HFFc6 (cell line): ENCODE measurements at regions not wholly inside any gene's neighbourhood (a gene's known extent, or its start where the extent isn't known, plus 50 kb on each side); places are given as distances from the start of the nearest gene placed in this dataset.

ENCODE experiments used
- DNase-seq: peaks from one replicate; pipeline ENCODE4 v3.0.0-alpha.2; 2018
- H3K27ac Mint-ChIP-seq: 2 replicates; pipeline ENCODE4 v1.8.0; 2020; ENCODE audit warnings: mild to moderate bottlenecking, mixed read lengths
- H3K27me3 Mint-ChIP-seq: 2 replicates; pipeline ENCODE4 v1.8.0; 2021; ENCODE audit warnings: mild to moderate bottlenecking, moderate library complexity, mixed read lengths; ENCODE audit not compliant: insufficient read depth
- H3K36me3 Mint-ChIP-seq: 2 replicates; pipeline ENCODE4 v1.8.0; 2021; ENCODE audit warnings: low read depth, mixed read lengths
- H3K4me1 Mint-ChIP-seq: 2 replicates; pipeline ENCODE4 v1.8.0; 2020; ENCODE audit warnings: low read depth, mixed read lengths
- H3K4me3 Mint-ChIP-seq: 2 replicates; pipeline ENCODE4 v1.8.0; 2020; ENCODE audit warnings: mild to moderate bottlenecking, moderate library complexity, mixed read lengths
- H3K9me3 Mint-ChIP-seq: 2 replicates; pipeline ENCODE4 v1.8.0; 2020; ENCODE audit warnings: mild to moderate bottlenecking, mixed read lengths
- CTCF ChIP-seq: fragments of 200-600 bp; sonication (generic); IDR thresholded peaks from 2 replicates; pipeline ENCODE4 v1.5.0; 2021; ENCODE audit warnings: antibody characterized with exemption, mild to moderate bottlenecking

- TF ChIP-seq CTCF: no peak
- Mint-ChIP-seq H3K36me3 (no peaks in the 10 kb centered on the region), H3K4me1 (no peaks in the 10 kb centered on the region; the same call in 1 of the 2 replicates), H3K27me3 (no peaks in the 10 kb centered on the region), H3K27ac (no peak overlapping the region), H3K9me3 (peaks cover 15% of the 10 kb centered on the region), H3K4me3 (no peak overlapping the region)
- no peak for DNase-seq
These were observed 151.5 kb downstream of the BTBD3 start for GRCh38 chr20:12069181-12069580.

GRCh38 chr20:12072221-12072953 is 154.7 kb downstream of the BTBD3 start:
- TF ChIP-seq CTCF: no peak
- Mint-ChIP-seq H3K27me3 (no peaks in the 10 kb centered on the region), H3K36me3 (no peaks in the 10 kb centered on the region), H3K27ac (no peak overlapping the region), H3K4me3 (no peak overlapping the region), H3K9me3 (peaks cover 11% of the 10 kb centered on the region; the same call in 1 of the 2 replicates), H3K4me1 (no peaks in the 10 kb centered on the region; the same call in 1 of the 2 replicates)
- no peak for DNase-seq

GRCh38 chr20:12072954-12073264 is 155.2 kb downstream of the BTBD3 start:
- DNase-seq: no peak
- no peak for TF ChIP-seq CTCF
- no peak overlapping the region for H3K27ac Mint-ChIP-seq
- no peak overlapping the region for H3K4me3 Mint-ChIP-seq
- H3K27me3 Mint-ChIP-seq: no peaks in the 10 kb centered on the region
- H3K9me3 Mint-ChIP-seq: peaks cover 11% of the 10 kb centered on the region; the same call in 1 of the 2 replicates
- H3K36me3 Mint-ChIP-seq: no peaks in the 10 kb centered on the region
- no peaks in the 10 kb centered on the region; the same call in 1 of the 2 replicates for H3K4me1 Mint-ChIP-seq

DNA sequence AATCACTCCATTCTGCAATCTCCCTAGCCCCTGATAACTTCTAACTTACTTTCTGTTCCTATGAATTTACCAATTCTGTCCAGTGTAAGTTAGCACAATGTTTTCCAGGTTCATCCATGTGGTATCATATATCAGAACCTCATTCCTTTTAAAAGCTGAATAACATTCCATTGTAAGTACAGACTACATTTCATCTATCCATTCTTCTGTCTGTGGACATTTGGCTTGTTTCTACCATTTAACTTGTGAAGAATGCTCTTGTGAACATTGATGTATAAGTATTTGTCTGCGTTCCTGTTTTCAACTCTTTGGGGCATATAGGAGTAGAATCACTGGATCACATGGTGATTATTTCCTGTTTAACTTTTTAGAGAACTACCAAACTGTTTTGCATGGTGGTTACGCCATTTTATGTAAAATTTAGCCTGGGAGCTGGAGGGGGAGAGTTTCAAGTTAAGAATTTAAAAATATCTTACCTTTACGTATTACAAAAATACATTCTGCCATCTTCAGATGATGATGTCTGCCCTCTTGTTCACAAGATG is 156.5 kb downstream of the BTBD3 start:
- Mint-ChIP-seq H3K9me3 (peaks cover 12% of the 10 kb centered on the region), H3K36me3 (no peaks in the 10 kb centered on the region), H3K27me3 (no peaks in the 10 kb centered on the region), H3K4me3 (no peak overlapping the region), H3K27ac (no peak overlapping the region), H3K4me1 (no peaks in the 10 kb centered on the region)
- TF ChIP-seq CTCF: no peak
- DNase-seq: no peak

- Mint-ChIP-seq H3K9me3 (peaks cover 9% of the 10 kb centered on the region), H3K4me3 (no peak overlapping the region), H3K27me3 (no peaks in the 10 kb centered on the region), H3K4me1 (no peaks in the 10 kb centered on the region), H3K27ac (no peak overlapping the region), H3K36me3 (no peaks in the 10 kb centered on the region)
- no peak for DNase-seq
- TF ChIP-seq CTCF: no peak
These were observed 158.5 kb downstream of the BTBD3 start for GRCh38 chr20:12076200-12076599.
